HepG2 (cell line): ENCODE measurements at regions not wholly inside any gene's neighbourhood (a gene's known extent, or its start where the extent isn't known, plus 50 kb on each side); places are given as distances from the start of the nearest gene placed in this dataset.

Experiments
- FOSL1 ChIP-seq: sonication (generic); formaldehyde crosslinking; IDR thresholded peaks from 2 replicates; pipeline ENCODE4 v1.9.0; 2021; ENCODE audit warnings: missing genetic modification reagents, borderline replicate concordance
- FOXO4 ChIP-seq: sonication (generic); formaldehyde crosslinking; conservative IDR thresholded peaks from 2 replicates; pipeline ENCODE4 v1.8.1; 2023; ENCODE audit warnings: missing genetic modification reagents
- HNRNPK ChIP-seq: fragments of 200-400 bp; formaldehyde crosslinking; IDR thresholded peaks from 2 replicates; pipeline ENCODE4 v1.6.1; 2018; ENCODE audit warnings: low read length, low read depth, moderate library complexity, mild to moderate bottlenecking; ENCODE audit not compliant: poor library complexity, severe bottlenecking
- MYNN ChIP-seq: sonication (generic); formaldehyde crosslinking; IDR thresholded peaks from 2 replicates; pipeline ENCODE4 v1.4.0; 2020; ENCODE audit warnings: mild to moderate bottlenecking, low read depth, missing genetic modification reagents
- POLR2A ChIP-seq, 2 experiments: IDR thresholded peaks; 2 replicates each; pipeline ENCODE4 v1.6.1; 2011; ENCODE audit warnings: low read depth in 2 of 2, low read length in 2 of 2, mild to moderate bottlenecking in 1 of 2, moderate library complexity in 1 of 2; ENCODE audit not compliant: insufficient read depth in 1 of 2
- PTBP1 ChIP-seq: fragments of 200-400 bp; formaldehyde crosslinking; IDR thresholded peaks from 2 replicates; pipeline ENCODE4 v1.6.1; 2018; ENCODE audit warnings: low read length, low read depth; ENCODE audit not compliant: poor library complexity, severe bottlenecking
- YY1 ChIP-seq: IDR thresholded peaks from 2 replicates; pipeline ENCODE4 v1.6.1; 2011; ENCODE audit warnings: low read length, low read depth, moderate library complexity, mild to moderate bottlenecking; ENCODE audit not compliant: insufficient read depth, insufficient replicate concordance
- ZBTB2 ChIP-seq: sonication (generic); formaldehyde crosslinking; IDR thresholded peaks from 2 replicates; pipeline ENCODE4 v1.8.0; 2022; ENCODE audit warnings: low read depth, missing genetic modification reagents

GRCh38 chr1:221972276-221973235 lies 230.7 kb upstream of the DUSP10 start:
- TF ChIP-seq HNRNPK (no peak), FOXO4 (no peak), MYNN (CRISPR knock-in tag) (no peak), FOSL1 (no peak), ZBTB2 (CRISPR knock-in tag) (no peak), YY1 (no peak), PTBP1 (no peak), POLR2A (IDR thresholded peaks at IDR 0.05; ENCODE audit: insufficient read depth in 1 of 2, low read depth in 2 of 2, low read length in 2 of 2) (no peak)
